Esophagus squamous epithelium (tissue), 5 donors: ENCODE measurements at regions not wholly inside any gene's neighbourhood (a gene's known extent, or its start where the extent isn't known, plus 50 kb on each side); places are given as distances from the start of the nearest gene placed in this dataset.

Experiments
- DNase-seq: peaks from one replicate; lab custom pipeline; 2025; lab: John Stamatoyannopoulos, UW
- H3K27ac ChIP-seq, 4 donors: fragments of 200-600 bp; sonication (generic); one replicate each; pipeline ENCODE4 v1.5.1; 2016 to 2019; ENCODE audit warnings: mild to moderate bottlenecking in 1 of 4
- H3K27me3 ChIP-seq, 4 donors: fragments of 200-600 bp; sonication (generic); 1 replicate in 3 of 4; 2 replicates in 1 of 4; pipeline versions ENCODE4 v1.5.1 to v1.6.0; 2017 to 2021; ENCODE audit warnings: antibody characterized with exemption in 1 of 4
- H3K36me3 ChIP-seq, 3 donors: fragments of 200-600 bp; sonication (generic); one replicate each; pipeline ENCODE4 v1.5.1; 2016 to 2019
- H3K4me1 ChIP-seq, 3 donors: fragments of 200-600 bp; sonication (generic); one replicate each; pipeline ENCODE4 v1.5.1; 2017 to 2019
- H3K4me3 ChIP-seq, 4 donors: fragments of 200-600 bp; sonication (generic); 1 replicate in 3 of 4; 2 replicates in 1 of 4; pipeline ENCODE4 v1.5.1; 2016 to 2019; ENCODE audit warnings: mild to moderate bottlenecking in 2 of 4, moderate library complexity in 1 of 4
- H3K9me3 ChIP-seq, 3 donors: fragments of 200-600 bp; sonication (generic); one replicate each; pipeline ENCODE4 v1.5.1; 2016 to 2019
- CTCF ChIP-seq, 6 experiments: fragments of 450-650 bp in 4 of 6; fragments of 200-600 bp in 2 of 6; sonication (generic) in 2 of 6; IDR thresholded peaks; one replicate each; pipeline ENCODE4 v1.5.1; 2016 to 2019; ENCODE audit warnings: antibody characterized with exemption in 6 of 6, mild to moderate bottlenecking in 4 of 6, moderate library complexity in 4 of 6
- POLR2A ChIP-seq, 4 donors: fragments of 450-650 bp; IDR thresholded peaks; one replicate each; pipeline ENCODE4 v1.6.1; 2017; ENCODE audit warnings: antibody characterized with exemption in 4 of 4, mild to moderate bottlenecking in 4 of 4, moderate library complexity in 3 of 4
- WGBS, 2 donors: methylation state at CpG; one replicate each; pipeline ENCODE4 v1.1.5; 2018; 5-methylcytosine and 5-hydroxymethylcytosine counted together
- intact Hi-C: fragments of 100-400 bp; cut with DNase I; formaldehyde crosslinking; loops from one replicate; pipeline ENCODE4 v1.15.0; 2022
- donor health status: DM: yes; HTN: yes; CAD: no.

GRCh38 chr18:55124078-55124763 is 165.0 kb upstream of the CCDC68 start:
- TF ChIP-seq CTCF (IDR thresholded peaks at IDR 0.05) (no peak), POLR2A (IDR thresholded peaks at IDR 0.05) (no peak)
- intact Hi-C loops: no loop called here
- WGBS, 2 donors: 67 to 72% methylated on average over 4 of the region's 4 CpGs

GRCh38 chr18:55123361-55123760 is 164.1 kb upstream of the CCDC68 start:
- Histone ChIP-seq H3K27ac (no peak overlapping the region), H3K27me3 (no peaks in the 10 kb centered on the region), H3K4me3 (no peak overlapping the region), H3K4me1 (no peaks in the 10 kb centered on the region), H3K36me3 (no peaks in the 10 kb centered on the region), H3K9me3 (no peaks in the 10 kb centered on the region)
- no peak for TF ChIP-seq POLR2A (IDR thresholded peaks at IDR 0.05)
- no peak for TF ChIP-seq CTCF (IDR thresholded peaks at IDR 0.05)
- intact Hi-C loops: no loop called here
- DNase-seq: no peak

More at GRCh38 chr18:55124078-55124763, 165.0 kb upstream of the CCDC68 start:
- no peak for DNase-seq
- H3K36me3 ChIP-seq: no peaks in the 10 kb centered on the region
- no peak overlapping the region for H3K27ac ChIP-seq
- no peaks in the 10 kb centered on the region for H3K27me3 ChIP-seq
- no peaks in the 10 kb centered on the region for H3K4me1 ChIP-seq
- no peaks in the 10 kb centered on the region for H3K9me3 ChIP-seq
- H3K4me3 ChIP-seq: no peak overlapping the region

GRCh38 chr18:55121397-55122170 is 162.3 kb upstream of the CCDC68 start:
- H3K36me3 ChIP-seq: no peaks in the 10 kb centered on the region
- TF ChIP-seq POLR2A (IDR thresholded peaks at IDR 0.05) (no peak), CTCF (IDR thresholded peaks at IDR 0.05) (no peak)
- H3K4me3 ChIP-seq: no peak overlapping the region
- H3K4me1 ChIP-seq: no peaks in the 10 kb centered on the region
- H3K27me3 ChIP-seq: no peaks in the 10 kb centered on the region
- no peaks in the 10 kb centered on the region for H3K9me3 ChIP-seq
- intact Hi-C loops: no loop called here
- no peak for DNase-seq
- 73 to 87% methylated on average over 7 to 10 of the region's 10 CpGs for WGBS, 2 donors
- no peak overlapping the region for H3K27ac ChIP-seq

GRCh38 chr18:55120896-55121295 is 161.6 kb upstream of the CCDC68 start:
- no peak overlapping the region for H3K4me3 ChIP-seq
- intact Hi-C loops: no loop called here
- no peaks in the 10 kb centered on the region for H3K4me1 ChIP-seq
- no peak overlapping the region for H3K27ac ChIP-seq
- TF ChIP-seq CTCF (IDR thresholded peaks at IDR 0.05): no peak
- TF ChIP-seq POLR2A (IDR thresholded peaks at IDR 0.05): no peak
- H3K27me3 ChIP-seq: no peaks in the 10 kb centered on the region
- no peaks in the 10 kb centered on the region for H3K9me3 ChIP-seq
- DNase-seq: no peak
- H3K36me3 ChIP-seq: no peaks in the 10 kb centered on the region

- Histone ChIP-seq H3K27ac (no peak overlapping the region), H3K9me3 (no peaks in the 10 kb centered on the region), H3K4me1 (no peaks in the 10 kb centered on the region), H3K36me3 (no peaks in the 10 kb centered on the region), H3K27me3 (no peaks in the 10 kb centered on the region), H3K4me3 (no peak overlapping the region)
- DNase-seq: no peak
- intact Hi-C loops: no loop called here
- TF ChIP-seq CTCF (IDR thresholded peaks at IDR 0.05): no peak
- no peak for TF ChIP-seq POLR2A (IDR thresholded peaks at IDR 0.05)
- WGBS, 2 donors: 60 to 67% methylated on average over 6 of the region's 6 CpGs
These were observed 160.2 kb upstream of the CCDC68 start for GRCh38 chr18:55119434-55119833.
